GM19324 (cell line): ENCODE measurements at regions not wholly inside any gene's neighbourhood (a gene's known extent, or its start where the extent isn't known, plus 50 kb on each side); places are given as distances from the start of the nearest gene placed in this dataset.

Experiments
- ATAC-seq: cut with Tn5 transposase; IDR thresholded peaks from one replicate; pipeline ENCODE4 v1.9.1; 2021; ENCODE audit warnings: mild to moderate bottlenecking, moderate library complexity; ENCODE audit not compliant: unreplicated experiment, low FRiP score

DNA sequence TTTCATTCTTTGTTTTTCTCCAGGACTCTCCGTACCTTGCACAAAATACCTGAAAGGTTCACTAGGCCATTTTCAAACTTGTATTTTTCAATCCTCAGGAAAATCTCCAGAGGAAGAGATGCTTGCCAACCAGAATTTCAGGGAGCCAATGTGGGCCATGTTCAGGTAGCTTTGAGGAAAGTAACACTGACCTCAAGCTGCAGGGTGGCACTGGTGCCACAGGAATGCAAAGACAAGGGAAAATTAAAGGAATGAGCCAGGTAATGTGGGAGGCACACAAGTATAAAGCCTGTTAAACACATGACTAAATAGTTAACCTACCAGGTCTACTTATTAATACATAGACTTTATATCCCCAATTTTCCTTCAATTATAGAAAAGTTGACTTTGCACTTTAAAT is 51.9 kb upstream of the GAP43 start:
- ATAC-seq: no peak
